ENCODE measurements at regions not wholly inside any gene's neighbourhood (a gene's known extent, or its start where the extent isn't known, plus 50 kb on each side); places are given as distances from the start of the nearest gene placed in this dataset.
"Not testable (repeated sequence)": the region's sequence is repeated elsewhere in the genome, so short reads cannot be mapped to it uniquely, and the experiment has no call there.

DNA sequence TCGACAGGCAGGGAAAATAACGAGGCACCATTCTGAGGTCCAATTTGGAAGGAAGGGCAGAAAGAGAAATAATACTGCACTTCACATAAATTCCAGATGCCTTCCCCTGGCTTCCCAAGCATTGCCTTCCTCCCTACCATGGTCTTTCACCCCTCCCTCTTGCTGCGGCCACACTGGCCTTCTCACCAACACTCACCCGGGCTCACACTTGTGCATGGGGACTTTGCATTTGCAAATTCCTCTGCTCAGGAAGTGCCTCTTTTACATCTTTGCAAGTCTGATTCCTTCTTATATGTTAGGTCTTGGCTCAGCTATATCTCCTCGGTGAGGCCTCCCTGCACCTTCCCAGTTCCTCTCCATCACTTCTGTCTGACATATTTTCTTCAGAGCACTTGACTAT lies 199.4 kb downstream of the CHIC2 start:
- DNase-seq: no peak

DNA sequence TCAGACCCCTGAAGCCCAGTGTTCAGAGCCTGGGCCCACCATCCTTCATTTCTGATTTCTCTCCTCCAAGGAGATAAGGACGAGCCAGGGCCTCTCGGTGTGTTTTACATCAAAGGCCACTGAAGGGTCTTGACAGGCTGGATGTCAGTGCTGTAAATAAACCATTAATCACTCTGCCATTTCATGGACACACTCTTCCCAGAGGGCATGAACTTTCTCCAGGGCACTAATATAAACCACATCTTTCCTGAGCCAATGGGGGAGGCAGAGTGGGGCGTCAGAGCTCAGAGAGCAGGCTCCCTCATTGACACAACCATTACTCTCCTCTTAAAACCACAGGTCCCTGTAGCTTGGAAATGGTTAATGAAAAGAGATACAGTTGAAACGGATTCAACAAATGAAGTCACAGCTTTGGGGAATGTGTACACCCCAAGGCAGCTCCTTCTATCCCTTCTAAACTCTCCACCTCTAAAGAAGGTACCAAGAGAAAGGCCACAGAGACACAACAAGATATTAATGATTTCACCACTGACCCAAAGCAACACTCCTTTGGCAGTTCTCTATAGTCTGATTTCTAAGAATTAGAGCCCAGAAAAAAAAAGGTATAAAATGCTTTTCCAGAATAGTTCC lies 200.6 kb downstream of the CHIC2 start:
- DNase-seq: no peak

GRCh38 chr4:53863158-53863557 lies 201.2 kb downstream of the CHIC2 start:
- no peak for DNase-seq

- no peak for DNase-seq
These were observed 202.4 kb downstream of the CHIC2 start for GRCh38 chr4:53861856-53862610.

DNA sequence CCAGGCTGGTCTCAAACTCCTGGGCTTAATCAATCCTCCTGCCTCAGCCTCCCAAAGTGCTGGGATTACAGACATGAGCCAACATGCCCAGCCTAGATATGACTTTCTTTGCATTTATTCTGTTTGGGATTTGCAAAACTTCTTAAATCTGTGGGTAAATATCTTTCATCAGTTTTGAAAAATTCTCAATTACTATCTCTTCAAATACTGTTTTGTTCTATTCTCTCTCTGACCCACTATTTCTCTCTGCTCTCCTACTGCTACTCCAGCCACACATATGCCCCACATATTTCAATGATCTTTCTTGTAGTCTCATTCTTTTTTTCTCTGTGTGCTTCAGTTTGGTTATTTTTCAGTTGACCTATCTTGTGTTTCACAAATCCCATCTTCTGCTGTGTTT lies 205.1 kb downstream of the CHIC2 start:
- no peak for DNase-seq

DNA sequence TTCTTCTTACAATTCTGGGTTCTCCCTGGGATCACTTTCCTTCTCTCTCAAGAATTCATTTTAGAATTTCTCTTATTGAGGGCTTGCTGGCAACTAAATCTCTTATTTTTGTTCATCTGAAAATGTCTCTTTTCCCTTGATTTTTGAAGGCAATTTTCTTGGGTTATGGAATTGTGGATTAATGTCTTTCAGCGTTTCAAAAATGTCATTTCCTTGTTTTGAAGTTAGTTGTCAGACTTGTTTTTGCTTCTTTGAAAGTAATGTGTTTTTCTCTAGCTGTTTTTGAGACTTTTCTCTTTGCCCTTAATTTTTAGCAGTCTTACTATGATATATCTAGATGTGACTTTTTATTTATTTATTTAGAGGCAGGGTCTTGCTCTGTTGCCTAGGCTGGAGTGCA lies 205.7 kb downstream of the CHIC2 start:
- no peak for DNase-seq

DNA sequence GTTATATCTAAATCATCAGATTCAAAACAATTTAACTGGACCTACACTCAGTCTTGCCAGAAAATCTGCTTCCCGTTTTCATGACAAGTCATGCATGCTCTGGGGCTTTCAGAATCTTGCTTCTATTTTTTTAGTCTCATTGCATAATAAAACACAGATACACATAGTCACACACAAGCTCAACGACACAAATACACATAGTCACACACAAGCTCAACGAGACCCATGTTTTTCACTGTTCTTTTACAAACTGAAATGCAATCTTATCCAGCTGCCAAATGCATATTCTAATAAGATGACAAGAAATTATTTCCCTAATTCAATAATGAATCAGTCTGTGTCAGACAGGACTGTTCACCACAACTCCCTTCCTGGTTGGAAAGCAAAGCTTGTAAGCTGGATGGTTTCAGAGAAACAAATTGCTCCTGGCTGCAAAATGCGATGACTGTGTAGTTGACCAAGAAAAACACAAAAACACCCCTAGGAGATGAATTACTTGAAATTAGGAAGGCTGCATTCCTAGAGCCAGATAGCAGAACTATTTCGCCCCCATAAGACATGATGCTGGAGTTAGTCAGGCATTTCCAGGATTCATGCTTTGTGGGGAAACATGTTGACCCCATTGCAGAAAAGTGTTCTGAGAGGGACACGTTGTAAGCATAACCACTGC lies 208.7 kb downstream of the CHIC2 start:
- DNase-seq: no peak

DNA sequence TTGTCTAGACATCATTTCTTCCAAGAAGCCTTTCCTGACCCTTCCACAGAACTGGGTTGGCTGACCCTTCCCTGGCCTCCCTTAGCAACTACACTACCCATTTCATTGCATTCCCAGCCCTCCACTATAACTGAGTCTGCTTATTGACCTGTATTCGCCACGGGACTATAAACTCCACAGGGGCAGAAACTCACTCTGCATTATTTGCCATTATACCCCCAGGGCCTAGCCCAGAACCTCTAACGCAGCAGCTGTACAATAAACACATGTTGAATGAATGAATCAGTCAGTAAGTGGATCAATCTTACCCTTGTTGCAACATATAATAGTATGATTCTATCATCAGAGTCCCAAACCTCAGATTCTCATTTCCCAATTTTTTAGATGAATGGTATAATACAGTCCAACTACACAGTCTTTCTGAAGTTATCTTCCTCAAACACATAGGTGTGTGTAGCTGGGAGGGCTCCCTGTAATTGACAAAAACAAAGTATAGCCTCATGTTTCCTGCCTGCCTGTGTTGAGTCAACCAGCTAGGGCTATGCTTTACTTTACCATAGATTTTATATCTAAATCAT lies 209.3 kb downstream of the CHIC2 start:
- no peak for DNase-seq

GRCh38 chr4:53852343-53852742 lies 212.1 kb downstream of the CHIC2 start:
- no peak for DNase-seq

- DNase-seq: no peak
These were observed 216.4 kb downstream of the CHIC2 start for GRCh38 chr4:53847965-53848364.

DNA sequence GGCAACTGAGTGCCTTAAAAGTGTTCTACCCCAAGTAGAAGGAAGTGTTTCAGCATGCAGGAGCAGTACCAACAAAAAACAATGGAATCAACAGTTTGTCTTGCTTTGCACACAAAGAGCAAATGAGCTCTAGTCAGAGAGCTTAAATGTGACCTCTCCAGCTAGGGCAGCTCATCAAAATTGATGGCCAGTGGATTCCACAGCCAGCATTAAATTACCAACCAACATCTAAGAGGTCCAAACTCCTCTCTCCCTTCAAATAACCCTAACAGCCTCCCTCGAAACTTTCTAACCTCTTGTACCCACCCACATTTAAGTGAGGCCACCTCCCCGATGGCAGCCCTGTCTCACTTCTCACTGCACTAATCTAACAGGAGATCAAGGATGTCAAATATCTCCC lies 219.9 kb downstream of the CHIC2 start:
- DNase-seq: no peak

DNA sequence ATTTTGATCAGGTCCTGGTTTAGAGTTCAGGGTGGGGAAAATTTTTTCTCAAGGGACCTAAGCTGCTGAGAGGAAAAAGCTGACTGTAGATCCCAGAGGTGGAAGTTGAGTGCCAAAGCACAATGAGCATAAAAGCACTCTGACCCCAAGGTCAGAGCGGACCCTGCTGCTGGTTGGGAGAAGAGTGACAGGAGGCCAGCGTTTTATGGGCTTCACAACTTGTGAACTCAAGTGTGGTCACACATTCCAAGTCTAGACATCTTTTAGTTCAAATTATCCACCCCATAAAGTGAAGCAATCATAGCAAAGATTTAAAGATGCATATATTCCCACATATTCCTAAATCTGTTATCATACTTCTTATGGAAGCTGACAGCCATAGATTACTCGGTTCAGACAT lies 220.3 kb downstream of the CHIC2 start:
- DNase-seq: no peak

- no peak for DNase-seq
These were observed 222.7 kb downstream of the CHIC2 start for GRCh38 chr4:53841711-53842110.

DNA sequence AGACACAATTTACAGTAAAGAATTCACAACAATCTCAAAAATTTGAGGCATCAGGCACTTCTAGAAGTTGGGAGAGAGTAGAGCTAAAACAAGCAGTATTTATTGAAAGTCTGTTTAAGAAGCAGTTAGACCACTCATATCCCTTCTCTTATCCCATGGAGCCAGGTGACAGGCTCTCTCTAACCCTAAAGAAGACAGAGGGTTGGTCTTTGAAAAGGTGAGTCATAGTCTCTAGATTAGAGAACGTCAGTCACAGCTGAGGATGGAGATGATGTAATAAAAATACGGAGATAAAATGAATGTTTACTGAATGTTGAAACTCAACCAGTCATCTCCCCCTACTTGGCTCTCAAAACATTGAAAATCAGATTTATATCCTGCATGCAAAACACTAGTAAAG lies 223.8 kb downstream of the CHIC2 start:
- DNase-seq: no peak

DNA sequence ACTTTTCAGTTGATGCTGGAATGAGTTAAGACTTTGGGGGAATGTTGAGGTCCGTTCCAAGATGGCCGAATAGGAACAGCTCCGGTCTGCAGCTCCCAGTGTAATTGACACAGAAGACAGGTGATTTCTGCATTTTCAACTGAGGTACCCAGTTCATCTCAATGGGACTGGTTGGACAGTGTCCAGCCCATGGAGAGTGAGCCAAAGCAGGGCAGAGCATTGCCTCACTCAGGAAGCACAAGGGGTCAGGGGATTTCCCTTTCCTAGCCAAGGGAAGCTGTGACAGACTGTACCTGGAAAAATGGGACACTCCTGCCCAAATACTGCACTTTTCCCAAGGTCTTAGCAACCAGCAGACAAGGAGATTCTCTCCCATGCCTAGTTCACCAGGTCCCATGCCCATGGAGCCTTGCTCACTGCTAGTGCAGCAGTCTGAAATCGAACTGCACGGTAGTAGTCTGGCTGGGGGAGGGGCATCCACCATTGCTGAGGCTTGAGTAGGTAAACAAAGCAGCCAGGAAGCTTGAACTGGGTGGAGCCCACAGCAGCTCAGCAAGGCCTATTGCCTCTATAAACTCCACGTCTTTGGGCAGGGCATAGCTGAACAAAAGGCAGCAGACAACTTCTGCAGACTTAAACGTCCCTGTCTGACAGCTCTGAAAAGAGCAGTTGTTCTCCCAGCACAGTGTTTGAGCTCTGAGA lies 231.0 kb downstream of the CHIC2 start:
- not testable (repeated sequence) for DNase-seq

GRCh38 chr4:53832549-53832948 lies 231.9 kb downstream of the CHIC2 start:
- no peak for DNase-seq

DNA sequence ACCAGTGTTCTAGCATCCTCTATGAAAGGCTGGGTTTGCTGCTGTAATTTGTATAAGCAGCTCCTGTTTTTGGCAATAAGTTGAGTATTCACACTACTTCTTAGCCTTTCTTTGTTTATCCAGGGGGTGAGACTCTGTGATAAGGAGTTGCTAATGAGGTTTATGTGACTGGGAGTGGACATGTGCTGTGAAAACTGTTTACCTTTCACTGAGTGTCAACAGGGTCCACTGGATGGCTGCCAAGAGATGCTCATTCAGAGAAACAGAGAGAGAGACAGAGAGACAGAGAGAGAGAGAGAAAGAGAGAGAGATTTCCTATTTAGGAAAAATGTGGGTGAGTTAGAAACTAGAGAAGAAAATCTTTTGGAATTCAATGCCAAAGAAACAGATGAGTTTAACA lies 233.9 kb downstream of the CHIC2 start:
- DNase-seq: no peak

- DNase-seq: no peak
These were observed 230.0 kb upstream of the LNX1 start for GRCh38 chr4:53821179-53821851.

DNA sequence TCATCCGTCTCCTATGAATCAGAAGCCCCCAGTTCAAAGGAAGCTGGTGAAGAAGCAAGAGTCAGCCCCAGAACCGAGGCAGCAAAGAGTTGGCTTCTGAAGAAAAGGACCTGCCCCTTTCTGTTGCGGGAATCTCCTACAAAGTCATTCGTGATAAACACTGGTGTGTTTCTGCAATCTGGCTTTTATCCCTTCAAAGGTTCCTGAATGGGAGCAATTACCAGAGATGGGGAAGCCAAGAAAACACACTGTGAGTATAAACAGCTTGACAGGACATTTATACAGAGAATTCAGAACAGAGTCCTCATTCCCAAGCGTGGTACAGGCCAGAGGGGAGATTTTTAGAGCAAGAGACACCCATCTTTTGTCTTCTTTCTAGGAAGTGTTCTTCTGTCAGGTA lies 226.8 kb upstream of the LNX1 start:
- DNase-seq: no peak

DNA sequence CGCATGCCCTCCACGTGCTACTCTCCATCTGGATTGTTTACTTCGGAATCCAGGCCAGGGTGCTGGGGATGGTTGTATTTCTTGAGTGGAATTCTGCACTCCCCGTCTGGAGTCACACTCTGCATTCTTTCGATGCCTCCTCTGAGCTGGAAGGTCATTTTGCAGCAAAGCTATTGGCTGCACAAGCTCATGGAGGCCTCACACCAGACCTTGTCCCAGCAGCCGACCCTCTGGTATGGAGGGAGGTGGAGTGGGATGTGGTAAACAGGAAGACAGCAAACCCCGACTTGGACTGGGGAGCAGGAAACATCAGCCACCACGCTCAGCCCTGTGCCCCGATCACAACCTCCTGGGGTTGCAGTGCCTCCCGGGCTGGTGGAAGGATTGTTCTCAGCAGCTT lies 225.3 kb upstream of the LNX1 start:
- DNase-seq: no peak

DNA sequence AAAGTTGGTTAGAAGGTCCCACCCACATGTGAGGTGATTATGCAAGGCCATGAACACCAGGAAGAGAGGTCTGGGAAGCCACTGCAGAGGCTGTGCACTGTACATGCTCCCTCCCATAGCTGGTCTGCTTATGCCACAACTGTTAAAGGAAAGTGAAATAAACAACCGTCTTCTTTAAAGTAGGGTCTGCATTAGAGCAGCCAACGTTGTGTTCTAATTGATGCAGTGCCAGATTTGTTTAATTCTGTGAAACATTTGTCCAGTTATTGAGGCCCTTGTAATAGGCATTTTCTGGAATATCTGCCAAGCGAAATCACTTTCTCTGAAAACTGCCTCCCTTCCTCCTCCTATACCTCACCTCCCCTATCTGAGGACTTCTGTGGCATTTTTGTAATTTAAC lies 224.0 kb upstream of the LNX1 start:
- DNase-seq: no peak

- DNase-seq: no peak
These were observed 222.7 kb upstream of the LNX1 start for GRCh38 chr4:53813998-53814397.

- no peak for DNase-seq
These were observed 219.4 kb upstream of the LNX1 start for GRCh38 chr4:53810643-53811042.
